COR-L47 (cell line): ENCODE measurements at regions not wholly inside any gene's neighbourhood (a gene's known extent, or its start where the extent isn't known, plus 50 kb on each side); places are given as distances from the start of the nearest gene placed in this dataset.
"Not testable (repeated sequence)": the region's sequence is repeated elsewhere in the genome, so short reads cannot be mapped to it uniquely, and the experiment has no call there.

Experiments used
- DNase-seq: peaks from one replicate; lab custom pipeline; 2025; lab: John Stamatoyannopoulos, UW

- not testable (repeated sequence) for DNase-seq
These were observed 151.8 kb upstream of the DGKB start for GRCh38 chr7:15054304-15054703.

- DNase-seq = no peak
These were observed 146.6 kb upstream of the DGKB start for GRCh38 chr7:15049157-15049556.

DNA sequence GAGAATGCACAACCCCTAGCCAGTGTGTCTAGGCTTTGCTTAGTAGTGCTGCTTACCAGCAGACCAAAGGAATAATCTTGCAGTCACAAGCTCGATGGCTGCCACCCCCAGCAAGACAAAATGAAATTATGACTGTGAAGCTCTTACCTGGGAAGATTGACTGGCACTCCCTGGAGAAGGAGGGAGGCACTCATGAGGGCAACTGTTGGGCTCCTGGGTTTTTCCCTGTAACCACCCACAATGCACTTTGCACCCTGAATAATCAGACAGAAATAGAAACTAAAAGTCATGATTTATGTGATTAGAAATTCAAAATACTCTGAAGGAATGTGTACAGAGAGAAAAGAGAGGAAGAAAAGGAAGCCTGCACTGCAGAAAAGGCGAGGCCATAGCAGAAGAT is 144.3 kb upstream of the DGKB start:
- no peak for DNase-seq

DNA sequence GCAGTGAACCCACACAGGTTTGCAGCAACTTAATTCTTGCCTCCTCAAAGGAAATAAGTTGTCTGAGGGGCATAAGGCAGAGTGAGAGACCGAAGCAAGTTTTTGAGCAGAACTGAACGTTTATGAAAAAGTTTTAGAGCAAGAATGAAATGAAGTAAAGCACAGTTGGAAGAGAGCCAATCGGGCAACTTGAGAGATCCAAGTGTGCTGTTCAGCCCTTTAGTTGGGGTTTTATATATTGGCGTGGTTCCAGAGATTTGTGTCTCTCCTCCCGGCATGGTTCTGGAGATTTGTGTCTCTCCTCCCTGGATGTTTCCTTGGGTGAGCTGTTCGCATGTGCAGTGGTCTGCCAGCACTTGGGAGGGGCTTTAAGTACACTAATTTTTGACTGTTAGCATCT is 141.4 kb upstream of the DGKB start:
- no peak for DNase-seq

- DNase-seq = no peak
These were observed 139.9 kb upstream of the DGKB start for GRCh38 chr7:15042285-15043065.

- DNase-seq = no peak
These were observed 138.7 kb upstream of the DGKB start for GRCh38 chr7:15041226-15041625.

- no peak for DNase-seq
These were observed 133.3 kb upstream of the DGKB start for GRCh38 chr7:15035814-15036213.

GRCh38 chr7:15033039-15033438 is 130.5 kb upstream of the DGKB start:
- no peak for DNase-seq

DNA sequence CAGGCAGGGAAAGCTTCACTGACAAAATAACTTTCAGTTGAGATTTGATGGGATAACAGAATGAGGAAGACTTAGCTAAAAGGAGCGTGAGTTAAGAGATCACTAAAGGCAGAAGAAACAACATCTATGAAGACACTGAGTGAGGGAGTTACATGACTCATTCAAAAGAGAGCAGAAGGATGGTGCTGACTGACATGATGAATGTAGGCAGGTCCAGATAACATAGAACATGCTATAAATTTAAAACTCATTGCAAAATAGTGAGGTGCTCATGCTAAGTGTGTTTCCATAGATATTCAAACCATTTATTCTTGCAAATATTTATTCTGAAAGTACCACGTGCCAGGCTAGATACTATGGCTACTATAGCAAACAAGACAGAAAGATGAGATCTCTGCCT is 116.4 kb upstream of the DGKB start:
- DNase-seq = no peak

DNA sequence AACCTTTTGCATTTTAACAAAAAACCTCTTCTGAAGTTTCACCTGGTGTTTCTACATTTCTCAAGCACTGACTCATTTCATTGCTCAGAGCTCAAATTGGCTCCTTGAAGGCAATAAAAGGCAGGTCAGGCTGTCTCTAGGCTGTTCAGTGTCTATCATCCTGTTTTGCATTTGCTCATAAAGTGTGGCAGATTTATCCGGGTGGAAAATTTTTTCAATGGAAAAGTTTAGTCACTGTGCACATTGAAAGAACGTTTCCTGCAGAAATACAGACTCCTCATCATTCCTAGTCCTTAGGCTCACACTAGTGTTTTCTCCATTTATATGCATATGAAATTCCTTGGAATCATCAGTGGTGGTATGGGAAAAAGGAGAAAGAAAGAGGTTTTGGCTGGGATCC is 114.2 kb upstream of the DGKB start:
- DNase-seq = no peak

DNA sequence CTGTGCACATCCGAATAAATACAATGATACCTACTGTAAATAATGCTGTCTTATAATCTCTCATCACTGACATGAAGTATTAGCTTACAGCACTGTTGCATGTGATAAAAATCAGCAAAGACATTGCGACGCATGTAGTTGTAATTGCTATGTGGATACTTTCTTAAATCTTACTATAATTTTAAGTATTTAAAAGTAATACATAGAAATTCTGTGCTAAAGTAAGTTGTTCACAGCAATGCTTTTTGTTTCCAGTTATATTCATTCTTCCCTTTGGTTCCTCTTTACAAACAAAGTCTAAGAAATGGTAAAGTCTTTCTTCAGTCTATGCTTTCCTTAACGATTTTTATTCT is 113.7 kb upstream of the DGKB start:
- no peak for DNase-seq

DNA sequence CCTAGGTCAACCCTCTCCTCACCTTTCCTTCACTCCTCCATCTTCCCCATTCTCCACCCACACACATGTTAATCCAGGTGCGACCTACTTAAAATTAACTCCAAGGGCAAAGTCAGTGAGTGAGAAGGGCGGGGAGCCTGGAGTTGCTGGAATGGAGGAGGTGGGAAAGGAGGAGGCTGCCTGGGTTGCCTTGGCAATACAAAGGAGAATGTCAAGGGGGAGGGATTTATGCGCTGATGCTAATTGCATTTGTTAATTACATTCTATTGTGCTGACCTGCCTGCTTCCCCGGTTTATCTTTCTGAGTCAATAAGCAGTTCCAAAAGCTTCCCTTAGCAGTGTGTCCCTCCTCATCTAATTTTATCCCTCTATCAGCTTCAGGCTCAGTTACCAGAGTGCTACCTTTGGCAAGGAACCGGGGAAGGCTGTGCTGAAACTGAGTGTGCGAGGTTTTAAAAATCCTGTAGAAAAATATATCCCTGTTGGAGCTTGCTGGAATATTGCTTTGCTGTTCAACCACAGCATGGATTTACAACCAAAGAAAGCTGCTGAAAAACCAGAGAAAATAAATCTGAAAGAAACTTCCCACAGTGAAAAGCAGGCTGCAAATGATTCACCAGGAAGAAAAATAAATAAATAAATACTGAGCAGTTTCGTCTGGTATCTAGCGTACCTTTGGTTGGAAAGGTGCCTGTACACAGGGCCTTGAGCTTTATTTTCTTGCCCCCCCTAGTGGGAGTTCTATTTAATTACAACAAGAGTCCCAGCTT is 113.2 kb upstream of the DGKB start:
- DNase-seq = peak; percentile 91

DNA sequence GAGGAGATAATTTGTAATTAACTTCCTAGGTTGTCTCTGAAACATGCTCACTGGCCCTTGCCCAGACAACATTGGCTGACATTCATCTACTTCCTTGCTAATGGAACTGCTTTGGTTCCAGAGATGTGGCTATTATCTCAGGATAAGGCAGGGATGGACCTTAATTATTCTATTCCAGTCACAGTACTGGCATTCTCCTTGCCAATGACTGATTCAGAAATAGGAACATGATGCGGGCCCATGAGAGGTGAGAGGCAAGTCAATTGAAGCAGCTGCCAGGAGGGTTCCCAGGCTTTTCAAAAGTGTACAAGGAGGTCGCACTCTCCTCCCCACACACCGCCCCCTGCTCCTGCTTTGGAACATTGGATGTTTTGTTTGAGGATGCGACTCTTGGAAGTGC is 109.6 kb upstream of the DGKB start:
- DNase-seq = no peak

GRCh38 chr7:15011289-15011688 is 108.7 kb upstream of the DGKB start:
- DNase-seq = no peak

DNA sequence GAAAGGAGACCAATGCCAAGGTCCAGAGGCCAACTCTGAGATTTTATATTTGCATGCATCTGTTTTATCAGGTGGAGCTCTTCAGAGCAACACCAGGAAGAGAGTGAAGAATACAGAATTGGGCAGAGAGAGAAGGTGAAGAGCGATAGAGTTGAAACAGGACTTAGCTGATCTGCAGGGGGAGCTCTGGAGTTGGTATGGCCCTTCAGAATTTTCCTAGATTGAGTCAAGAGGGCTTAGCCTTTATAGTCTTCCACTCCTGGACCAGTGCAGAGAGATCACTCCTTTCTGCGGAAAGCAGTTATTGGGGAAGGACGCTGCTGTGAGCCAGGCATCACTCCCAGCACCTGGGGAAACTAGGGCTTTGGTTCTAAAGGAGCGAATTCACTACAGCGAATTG is 105.0 kb upstream of the DGKB start:
- DNase-seq = peak; percentile 20

- DNase-seq = no peak
These were observed 103.1 kb upstream of the DGKB start for GRCh38 chr7:15005672-15006071.

GRCh38 chr7:15000157-15000556 is 97.6 kb upstream of the DGKB start:
- DNase-seq = no peak

DNA sequence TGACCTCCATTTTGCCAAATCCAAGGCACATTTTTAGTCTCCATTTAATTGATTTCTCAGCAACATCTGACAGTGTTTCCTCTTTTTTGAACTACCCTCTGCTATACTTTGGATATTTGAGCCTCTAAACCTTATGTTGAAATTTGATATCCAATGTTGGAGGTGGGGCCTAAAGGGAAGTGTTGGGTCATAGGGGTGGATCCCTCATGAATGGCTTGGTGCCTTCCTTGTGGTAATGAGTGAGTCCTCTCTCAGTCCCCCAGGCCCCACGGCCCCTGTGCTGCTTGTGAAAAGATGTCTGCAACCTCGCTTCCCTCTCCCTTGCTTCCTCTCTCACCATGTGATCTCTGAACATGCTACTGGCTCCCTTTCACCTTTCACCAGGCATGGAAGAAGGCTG is 96.8 kb upstream of the DGKB start:
- DNase-seq = no peak

DNA sequence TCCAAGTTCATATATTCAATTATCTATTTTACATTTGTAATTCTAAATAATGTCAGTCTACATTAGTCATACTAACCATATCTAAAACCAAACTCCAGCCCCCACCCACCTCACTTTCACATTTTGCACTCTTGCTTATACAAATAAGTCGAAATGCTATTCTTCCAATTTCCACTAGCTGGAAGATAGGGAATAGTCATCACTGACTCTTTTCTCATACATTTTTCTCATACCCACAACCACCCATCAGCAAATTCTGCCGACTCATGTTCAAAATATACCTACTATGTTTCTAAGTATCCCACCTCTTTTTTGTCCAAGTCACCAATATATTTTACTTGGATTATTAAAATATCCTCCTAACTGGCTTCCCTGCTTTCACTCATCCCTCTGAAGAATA is 93.2 kb upstream of the DGKB start:
- no peak for DNase-seq

GRCh38 chr7:14988941-14989340 is 86.4 kb upstream of the DGKB start:
- DNase-seq = no peak

DNA sequence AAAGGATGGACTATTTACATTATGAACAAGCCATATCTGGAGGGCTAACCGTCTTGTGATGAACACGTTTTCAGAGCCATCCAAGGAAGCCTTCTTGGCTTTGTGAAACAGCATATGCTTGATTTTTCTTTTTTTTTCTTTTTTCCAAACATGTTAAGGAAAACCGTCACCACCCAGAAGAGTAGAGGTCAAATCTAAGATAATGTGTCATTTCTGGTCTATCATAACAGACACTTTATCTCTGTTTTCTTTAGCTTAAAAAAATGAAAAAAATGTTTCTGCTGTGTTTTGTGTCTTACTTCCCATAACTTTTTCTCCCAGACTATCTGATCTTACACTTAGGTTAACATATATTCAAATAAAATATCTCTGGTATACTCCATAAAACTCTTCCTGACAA is 76.1 kb upstream of the DGKB start:
- DNase-seq = no peak

GRCh38 chr7:14974688-14975087 is 72.1 kb upstream of the DGKB start:
- DNase-seq = no peak

GRCh38 chr7:14973712-14974428 is 71.3 kb upstream of the DGKB start:
- DNase-seq = no peak
